ENCODE measurements at regions not wholly inside any gene's neighbourhood (a gene's known extent, or its start where the extent isn't known, plus 50 kb on each side); places are given as distances from the start of the nearest gene placed in this dataset.
"Not testable (repeated sequence)": the region's sequence is repeated elsewhere in the genome, so short reads cannot be mapped to it uniquely, and the experiment has no call there.

DNA sequence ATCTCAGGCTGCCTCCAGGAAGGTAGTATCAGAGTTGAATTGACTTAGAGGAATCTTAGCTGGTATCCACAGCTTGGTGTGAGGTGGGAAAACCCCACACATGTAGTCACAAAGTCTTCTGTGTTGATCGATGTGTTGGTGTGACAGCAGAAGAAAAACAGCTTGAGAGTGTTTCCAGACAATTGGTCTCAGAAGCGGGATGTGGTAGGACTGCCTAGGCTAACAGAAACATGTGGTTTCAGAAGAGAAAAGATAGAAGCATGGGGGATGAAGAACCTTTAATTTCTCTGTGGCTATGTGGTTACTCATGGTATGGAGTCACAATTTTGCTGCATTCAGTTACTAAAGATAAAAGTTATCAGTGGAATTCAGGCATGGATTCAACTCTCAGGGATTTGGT lies 134.7 kb upstream of the SLITRK5 start:
- no peak for DNase-seq (ENCODE audit: low read depth in 2 of 2)

GRCh38 chr13:87536899-87537298 lies 134.3 kb upstream of the SLITRK5 start:
- DNase-seq (ENCODE audit: low read depth in 2 of 2) = no peak

GRCh38 chr13:87537951-87538350 lies 133.2 kb upstream of the SLITRK5 start:
- no peak for DNase-seq (ENCODE audit: low read depth in 2 of 2)

DNA sequence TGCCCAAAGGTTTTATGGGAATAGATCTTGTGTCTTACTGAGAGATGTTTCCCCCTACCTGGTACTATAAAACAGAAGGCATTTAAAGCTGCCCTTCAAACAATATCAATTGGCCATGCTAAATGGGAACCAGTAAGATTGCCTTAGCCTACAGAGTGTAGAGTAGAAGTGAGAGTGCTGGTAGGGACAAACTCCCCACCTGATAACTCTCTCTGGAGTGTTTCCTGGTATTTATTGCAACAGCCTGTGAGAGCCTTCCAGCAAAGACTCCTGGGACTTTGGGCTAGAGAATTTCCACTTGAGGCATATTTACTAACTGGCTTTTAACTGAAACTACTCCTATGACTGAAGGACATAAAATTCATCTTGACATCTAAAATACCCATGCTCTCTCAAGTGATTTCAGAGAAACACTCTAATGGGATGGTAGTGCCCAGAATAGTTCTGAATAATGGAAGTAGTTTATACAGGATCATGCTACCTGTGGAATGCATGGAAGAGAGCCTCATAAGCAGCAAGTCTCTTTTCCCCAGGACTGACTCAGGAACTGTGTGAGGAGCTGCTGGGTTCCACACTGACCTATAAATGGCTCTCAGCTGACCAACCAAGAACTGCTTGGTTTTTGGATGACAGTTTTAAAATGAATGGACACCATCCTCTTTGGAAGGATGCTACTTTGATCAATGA lies 132.7 kb upstream of the SLITRK5 start:
- DNase-seq (ENCODE audit: low read depth in 2 of 2) = no peak

GRCh38 chr13:87553142-87553541 lies 118.0 kb upstream of the SLITRK5 start:
- DNase-seq (ENCODE audit: low read depth in 2 of 2) = no peak

DNA sequence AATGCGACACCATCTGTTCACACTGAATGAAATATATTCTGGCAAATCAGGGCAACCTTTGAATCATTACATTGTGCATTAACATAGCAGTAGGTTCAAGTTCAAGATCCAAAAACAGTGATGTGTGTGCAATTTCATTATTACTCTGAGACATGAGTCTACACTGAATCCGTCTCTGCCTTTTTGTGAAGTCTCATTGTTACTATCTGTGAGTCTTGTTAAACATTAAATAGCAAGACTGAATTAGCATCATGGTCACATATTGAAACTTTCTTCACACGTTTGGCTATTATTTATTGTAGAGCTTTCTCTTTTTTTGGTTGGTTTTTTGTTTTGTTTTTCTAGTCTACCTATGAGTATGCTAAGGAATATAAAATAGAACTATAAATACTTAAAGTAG lies 117.1 kb upstream of the SLITRK5 start:
- no peak for DNase-seq (ENCODE audit: low read depth in 2 of 2)

DNA sequence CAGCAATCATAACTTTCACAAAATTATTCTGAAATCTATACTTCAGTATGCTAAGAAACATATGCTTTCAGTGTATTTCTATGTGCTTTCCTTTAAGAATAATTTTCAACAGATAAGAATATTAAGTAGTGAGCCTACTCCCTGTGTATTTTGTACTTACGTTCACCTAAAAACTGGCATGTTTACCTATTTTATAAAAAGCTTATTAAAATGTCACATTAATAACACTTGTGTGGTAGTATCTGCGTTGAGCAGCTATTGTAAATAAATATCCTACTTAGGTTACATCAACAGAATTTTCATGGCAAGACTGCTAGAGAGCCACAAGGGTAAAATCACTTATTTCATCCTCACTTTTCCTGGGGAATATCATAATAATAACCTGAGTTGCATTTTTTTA lies 113.4 kb upstream of the SLITRK5 start:
- no peak for DNase-seq (ENCODE audit: low read depth in 2 of 2)

- DNase-seq (ENCODE audit: low read depth in 2 of 2) = not testable (repeated sequence)
Measured at GRCh38 chr13:87561580-87561979, 109.6 kb upstream of the SLITRK5 start.

DNA sequence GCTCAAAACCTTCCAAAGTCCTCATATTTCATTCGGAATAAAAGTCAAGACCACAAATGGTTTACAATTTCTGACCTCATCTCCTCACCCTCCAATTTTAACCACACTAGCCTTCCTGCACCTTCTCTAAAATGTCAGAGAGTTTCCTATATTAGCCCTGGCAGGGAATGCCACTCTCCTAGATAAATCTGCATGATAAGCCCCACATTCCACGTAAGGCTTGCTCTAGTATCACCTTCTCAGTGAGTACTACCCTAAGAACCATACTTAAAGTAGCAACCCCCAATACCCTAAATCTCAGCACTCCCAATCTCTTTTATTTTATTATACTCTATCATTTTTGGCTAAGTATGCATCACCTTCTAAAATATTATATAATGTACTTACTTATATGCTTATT lies 100.5 kb upstream of the SLITRK5 start:
- no peak for DNase-seq (ENCODE audit: low read depth in 2 of 2)

GRCh38 chr13:87582399-87582798 lies 88.8 kb upstream of the SLITRK5 start:
- no peak for DNase-seq (ENCODE audit: low read depth in 2 of 2)

- no peak for DNase-seq (ENCODE audit: low read depth in 2 of 2)
Measured at GRCh38 chr13:87590518-87590917, 80.7 kb upstream of the SLITRK5 start.

DNA sequence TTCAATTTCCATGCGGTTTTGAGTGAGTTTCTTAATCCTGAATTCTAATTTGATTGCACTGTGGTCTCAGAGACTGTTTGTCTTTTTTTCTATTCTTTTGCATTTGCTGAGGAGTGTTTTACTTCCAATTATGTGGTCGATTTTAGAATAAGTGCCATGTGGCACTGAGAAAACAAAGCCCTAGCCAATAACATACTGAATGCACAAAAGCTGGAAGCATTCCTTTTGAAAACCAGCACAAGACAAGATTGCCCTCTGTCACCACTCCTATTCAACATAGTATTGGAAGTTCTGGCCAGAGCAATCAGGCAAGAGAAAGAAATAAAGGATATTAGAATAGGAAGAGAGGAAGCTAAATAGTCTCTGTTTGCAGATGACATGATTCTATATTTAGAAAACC lies 66.7 kb upstream of the SLITRK5 start:
- not testable (repeated sequence) for DNase-seq (ENCODE audit: low read depth in 2 of 2)

GRCh38 chr13:87607266-87607665 lies 63.9 kb upstream of the SLITRK5 start:
- no peak for DNase-seq (ENCODE audit: low read depth in 2 of 2)

DNA sequence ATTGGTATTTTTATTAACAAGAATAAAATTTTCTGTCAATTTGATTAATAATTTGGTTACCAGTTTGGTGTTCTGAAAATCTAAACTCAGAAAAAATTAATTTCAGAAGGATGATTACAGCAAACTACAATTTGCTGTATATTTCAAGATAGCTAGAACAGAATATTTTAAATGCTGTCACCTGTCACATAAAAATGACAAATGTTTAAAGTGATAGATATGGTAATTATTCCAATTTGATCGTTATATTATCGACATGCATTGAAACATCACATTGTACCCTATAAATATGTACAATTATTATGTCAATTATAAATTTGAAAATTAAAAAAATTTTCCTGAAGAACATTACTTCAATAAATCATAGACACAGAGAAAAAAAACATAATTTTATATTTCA lies 56.9 kb upstream of the SLITRK5 start:
- DNase-seq (ENCODE audit: low read depth in 2 of 2) = no peak

All from lung microvascular endothelial cell (primary cell).